Right cardiac atrium (tissue), 5 donors: ENCODE measurements at regions not wholly inside any gene's neighbourhood (a gene's known extent, or its start where the extent isn't known, plus 50 kb on each side); places are given as distances from the start of the nearest gene placed in this dataset.
"Not testable (repeated sequence)": the region's sequence is repeated elsewhere in the genome, so short reads cannot be mapped to it uniquely, and the experiment has no call there.

Source experiments
- ATAC-seq, 2 donors: fragments of 200-7000 bp; cut with Tn5 transposase; one replicate each; pipeline versions ENCODE4 v1.8.0 to v1.9.1; 2020; ENCODE audit warnings: moderate library complexity in 2 of 2, mild to moderate bottlenecking in 1 of 2
- DNase-seq, 3 donors: peaks; one replicate each; pipeline ENCODE4 v3.0.0-alpha.2; 2020
- H3K27ac ChIP-seq: one replicate; pipeline ENCODE4 v1.5.1; 2013; ENCODE audit warnings: mild to moderate bottlenecking, low read length, control low read depth, moderate library complexity
- H3K27me3 ChIP-seq: one replicate; pipeline ENCODE4 v1.6.1; 2013; ENCODE audit not compliant: control insufficient read depth, insufficient read depth
- H3K4me1 ChIP-seq: one replicate; pipeline ENCODE4 v1.6.1; 2013; ENCODE audit warnings: low read length; ENCODE audit not compliant: control insufficient read depth, insufficient read depth
- H3K4me3 ChIP-seq: one replicate; pipeline ENCODE4 v1.5.1; 2013; ENCODE audit warnings: low read length, control low read depth
- H3K9me3 ChIP-seq: one replicate; pipeline ENCODE4 v1.6.1; 2013; ENCODE audit warnings: low read length; ENCODE audit not compliant: control insufficient read depth
- WGBS: extraction: QIAGEN DNeasy Blood & Tissue Kit; methylation state at CpG from one replicate; pipeline ENCODE4 v1.1.7; 2013; 5-methylcytosine and 5-hydroxymethylcytosine counted together
- intact Hi-C, 4 donors: fragments of 100-400 bp; cut with DNase I; formaldehyde crosslinking; loops; one replicate each; pipeline versions ENCODE4 v1.11.0 to v1.14.0; 2022 to 2023
- donor health status: healthy with polysubstance abuse.
- donor health status: DM: no; HTN: yes; CAD: no.
- donor health status: DM: no; HTN: no; CAD: no.
- donor health status: DM: no; HTN: yes; CAD: no; lungs with severe emphysema.
- donor health status: DM: yes; HTN: yes; CAD: no.

DNA sequence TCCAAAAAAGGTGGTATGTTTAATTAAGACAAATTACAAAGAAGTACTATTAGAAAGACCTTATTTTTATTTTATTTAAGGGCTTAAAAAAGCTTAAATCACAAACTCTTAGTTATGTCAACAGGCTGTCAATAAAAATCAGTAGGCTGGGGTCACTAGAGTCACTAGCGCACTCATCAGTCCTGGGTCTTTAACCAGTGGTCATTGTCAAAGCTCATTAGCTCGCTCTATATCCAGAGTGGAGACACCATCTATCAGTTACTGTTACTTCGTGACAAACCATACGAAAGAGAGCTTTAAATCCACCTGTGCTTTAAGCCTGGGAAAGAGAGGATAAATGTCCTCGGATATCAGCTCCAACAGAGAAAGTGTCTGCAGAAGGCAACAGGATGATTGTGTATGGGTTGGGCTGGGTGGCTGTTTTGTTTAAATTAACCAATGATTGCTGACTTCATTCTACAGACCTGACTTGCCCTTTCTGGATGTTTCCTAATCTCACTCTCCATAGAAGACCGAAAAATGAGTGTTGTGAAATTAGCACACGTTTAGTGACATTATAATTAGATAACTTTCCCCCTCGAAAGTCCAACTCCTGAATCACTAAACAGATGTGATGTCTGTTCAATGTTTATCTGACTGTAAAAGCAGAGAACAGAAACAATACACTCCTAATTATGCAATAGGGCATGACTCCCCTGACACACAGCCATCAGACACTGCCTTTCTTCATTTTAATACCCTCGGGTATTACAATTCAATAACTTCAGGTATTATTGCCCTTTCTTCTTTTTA is 123.6 kb upstream of the TNPO1 start:
- no peak for ATAC-seq
- WGBS: 67% methylated on average over 9 of the region's 9 CpGs
- H3K27ac ChIP-seq: no peak overlapping the region

DNA sequence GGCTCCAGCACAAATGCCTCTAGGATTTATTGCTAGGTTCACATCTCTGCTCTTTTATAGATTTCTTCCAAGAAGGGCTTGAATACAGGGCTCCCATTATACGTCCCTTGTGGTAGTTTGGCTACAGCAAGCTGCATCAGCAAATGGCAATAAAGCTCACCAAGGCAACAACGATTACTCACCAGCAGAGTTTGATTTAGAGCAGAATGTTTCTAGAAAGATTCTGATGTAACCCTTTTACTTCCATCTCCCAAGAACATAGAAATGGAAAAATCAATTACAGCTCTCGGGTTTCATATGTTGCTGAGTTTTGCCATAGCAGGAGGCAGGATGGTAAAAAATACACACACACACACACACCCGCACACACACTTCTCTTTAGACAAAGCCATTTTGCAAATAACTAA is 124.2 kb upstream of the TNPO1 start:
- WGBS: 75% methylated on average over 4 of the region's 4 CpGs
- Histone ChIP-seq H3K27me3 (no peaks in the 10 kb centered on the region), H3K4me3 (no peak overlapping the region), H3K9me3 (no peaks in the 10 kb centered on the region), H3K27ac (no peak overlapping the region), H3K4me1 (no peaks in the 10 kb centered on the region)
- ATAC-seq (no peak), DNase-seq (no peak)
- intact Hi-C loops: no loop called here

More for the DNA sequence above, 123.6 kb upstream of the TNPO1 start:
- no peaks in the 10 kb centered on the region for H3K27me3 ChIP-seq
- H3K4me1 ChIP-seq: no peaks in the 10 kb centered on the region
- no peaks in the 10 kb centered on the region for H3K9me3 ChIP-seq
- intact Hi-C loops: no loop called here
- H3K4me3 ChIP-seq: no peak overlapping the region
- DNase-seq: no peak

DNA sequence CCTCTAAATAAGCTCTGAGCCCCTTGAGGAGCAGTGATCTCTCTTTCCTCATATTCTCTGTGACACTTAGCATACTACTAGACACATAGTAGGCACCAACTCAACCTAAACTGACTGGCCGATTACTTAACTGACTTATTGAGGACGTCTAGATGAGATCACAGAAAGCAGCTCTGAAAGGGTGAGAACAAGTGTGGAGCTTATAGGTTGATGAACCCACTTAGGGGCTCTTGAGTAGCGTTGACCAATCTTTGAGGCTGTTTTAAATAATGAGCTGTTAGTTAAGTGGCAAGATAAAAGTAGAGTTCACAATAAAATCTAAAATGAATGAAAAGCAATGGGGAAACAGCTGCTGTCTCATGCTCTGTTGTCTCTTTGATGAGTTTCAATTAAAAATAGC is 124.7 kb upstream of the TNPO1 start:
- ATAC-seq: no peak
- WGBS: 60% methylated on average over 3 of the region's 3 CpGs

DNA sequence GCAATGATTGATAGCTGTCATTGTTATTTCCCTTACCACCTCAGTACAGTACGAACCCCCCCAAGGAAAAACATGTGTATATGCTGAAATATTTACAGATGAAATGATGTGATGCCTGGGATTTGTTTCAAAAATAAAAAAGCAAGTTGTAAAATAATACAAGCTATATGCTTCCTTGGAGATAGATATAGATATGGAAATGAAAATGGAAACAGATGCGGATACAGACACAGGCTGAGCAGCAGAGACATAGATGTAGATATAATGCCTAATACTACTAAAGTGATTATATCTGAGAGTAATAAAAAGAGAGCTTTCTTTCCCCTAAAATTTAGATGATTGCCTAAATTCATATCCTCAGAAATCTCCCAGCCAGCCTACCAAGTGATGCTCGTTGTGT is 127.5 kb upstream of the TNPO1 start:
- H3K4me1 ChIP-seq: no peaks in the 10 kb centered on the region
- H3K4me3 ChIP-seq: no peak overlapping the region
- DNase-seq (no peak), ATAC-seq (no peak)
- WGBS: 96% methylated on average over 3 of the region's 3 CpGs
- H3K27ac ChIP-seq: no peak overlapping the region
- intact Hi-C loops: no loop called here
- H3K9me3 ChIP-seq: no peaks in the 10 kb centered on the region
- H3K27me3 ChIP-seq: no peaks in the 10 kb centered on the region

More for the DNA sequence above, 124.7 kb upstream of the TNPO1 start:
- Histone ChIP-seq H3K4me1 (no peaks in the 10 kb centered on the region), H3K27me3 (no peaks in the 10 kb centered on the region), H3K27ac (no peak overlapping the region), H3K9me3 (no peaks in the 10 kb centered on the region), H3K4me3 (no peak overlapping the region)
- intact Hi-C loops: no loop called here
- no peak for DNase-seq

DNA sequence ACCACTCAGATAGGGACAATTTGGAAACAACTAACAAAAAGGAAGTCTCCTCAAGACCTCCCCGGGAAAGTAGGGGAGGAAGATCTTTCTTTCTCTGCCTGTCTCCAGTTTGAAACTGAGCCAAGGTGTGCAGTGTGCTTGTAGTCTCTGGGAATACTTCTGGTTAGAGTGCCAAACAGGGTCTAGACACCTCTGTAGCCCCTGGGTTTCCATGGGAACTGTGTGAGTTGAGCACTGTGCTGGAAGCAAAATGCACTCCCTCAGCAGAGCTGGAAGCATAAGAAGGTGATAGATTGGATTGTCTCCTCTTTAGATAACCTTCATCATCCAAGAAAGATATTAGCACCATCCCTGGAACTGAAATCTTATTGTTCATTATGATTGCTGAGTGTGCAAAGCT is 129.2 kb upstream of the TNPO1 start:
- intact Hi-C loops: no loop called here
- Histone ChIP-seq H3K27ac (no peak overlapping the region), H3K9me3 (no peaks in the 10 kb centered on the region), H3K27me3 (no peaks in the 10 kb centered on the region), H3K4me3 (no peak overlapping the region), H3K4me1 (no peaks in the 10 kb centered on the region)
- ATAC-seq (no peak), DNase-seq (no peak)
- 40% methylated on average over 1 of the region's 1 CpG for WGBS

DNA sequence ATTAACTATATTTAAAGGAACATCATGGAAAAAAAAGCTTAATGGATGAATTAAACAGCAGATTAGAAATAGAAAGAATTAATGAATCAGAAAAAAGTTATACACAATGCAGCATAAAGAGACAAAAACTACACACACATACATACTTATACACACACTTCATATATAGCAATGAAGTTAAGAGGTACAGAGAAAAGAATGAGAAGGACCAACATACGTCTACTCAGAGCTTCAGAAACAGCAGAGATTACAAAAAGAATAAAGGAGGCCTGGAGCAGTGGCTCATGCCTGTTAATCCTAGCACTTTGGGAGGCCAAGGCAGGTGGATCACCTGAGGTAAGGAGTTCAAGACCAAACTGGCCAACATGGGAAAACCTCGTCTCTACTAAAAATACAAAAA is 133.9 kb upstream of the TNPO1 start:
- H3K27me3 ChIP-seq: no peaks in the 10 kb centered on the region
- DNase-seq (no peak), ATAC-seq (no peak)
- H3K4me1 ChIP-seq: no peaks in the 10 kb centered on the region
- H3K9me3 ChIP-seq: no peaks in the 10 kb centered on the region
- intact Hi-C loops: no loop called here
- H3K27ac ChIP-seq: no peak overlapping the region
- WGBS: 85% methylated on average over 2 of the region's 2 CpGs
- H3K4me3 ChIP-seq: no peak overlapping the region

DNA sequence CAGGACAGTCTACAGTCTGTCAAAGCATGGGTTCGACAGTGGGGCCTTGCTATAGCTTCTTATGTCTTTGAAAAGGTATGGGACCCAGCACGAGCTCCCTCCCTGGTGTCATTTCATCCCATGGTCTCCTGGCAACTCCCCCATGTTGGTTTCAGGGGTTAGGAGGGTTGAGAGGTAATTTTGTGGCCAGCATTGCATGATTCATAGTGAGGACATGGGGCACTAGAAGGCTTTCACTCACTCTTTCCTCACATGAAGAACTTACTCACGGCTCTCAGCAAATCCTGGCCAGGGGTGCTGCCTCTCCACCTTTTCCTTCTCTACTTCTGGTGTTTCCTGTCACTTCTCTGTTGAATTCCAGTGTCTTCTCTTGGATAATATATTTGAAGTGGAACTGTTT is 134.7 kb upstream of the TNPO1 start:
- Histone ChIP-seq H3K4me3 (no peak overlapping the region), H3K4me1 (no peaks in the 10 kb centered on the region), H3K9me3 (no peaks in the 10 kb centered on the region), H3K27me3 (no peaks in the 10 kb centered on the region), H3K27ac (no peak overlapping the region)
- DNase-seq (no peak), ATAC-seq (no peak)
- intact Hi-C loops: no loop called here
- WGBS: 83% methylated on average over 3 of the region's 3 CpGs

DNA sequence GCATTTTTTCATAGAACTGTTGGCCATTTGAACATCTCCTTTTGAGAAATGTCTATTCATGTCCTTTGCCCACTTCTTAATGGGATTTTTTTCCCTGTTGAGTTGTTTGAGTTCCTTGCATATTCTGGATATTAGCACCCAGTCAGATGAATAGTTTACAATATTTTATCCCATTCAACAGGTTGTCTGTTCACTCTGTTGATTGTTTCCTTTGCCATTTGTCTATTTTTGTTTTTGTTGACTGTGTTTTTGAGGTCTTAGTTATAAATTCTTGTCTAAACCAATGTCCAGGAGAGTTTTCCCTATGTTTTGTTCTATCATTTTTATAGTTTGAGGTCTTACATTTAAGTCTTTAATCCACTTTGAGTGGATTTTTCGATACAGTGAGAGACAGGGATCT is 139.0 kb upstream of the TNPO1 start:
- ATAC-seq: no peak
- WGBS: 73% methylated on average over 1 of the region's 1 CpG
- Histone ChIP-seq H3K4me1 (no peaks in the 10 kb centered on the region), H3K4me3 (no peak overlapping the region), H3K9me3 (no peaks in the 10 kb centered on the region), H3K27me3 (no peaks in the 10 kb centered on the region), H3K27ac (no peak overlapping the region)
- no peak for DNase-seq
- intact Hi-C loops: no loop called here

DNA sequence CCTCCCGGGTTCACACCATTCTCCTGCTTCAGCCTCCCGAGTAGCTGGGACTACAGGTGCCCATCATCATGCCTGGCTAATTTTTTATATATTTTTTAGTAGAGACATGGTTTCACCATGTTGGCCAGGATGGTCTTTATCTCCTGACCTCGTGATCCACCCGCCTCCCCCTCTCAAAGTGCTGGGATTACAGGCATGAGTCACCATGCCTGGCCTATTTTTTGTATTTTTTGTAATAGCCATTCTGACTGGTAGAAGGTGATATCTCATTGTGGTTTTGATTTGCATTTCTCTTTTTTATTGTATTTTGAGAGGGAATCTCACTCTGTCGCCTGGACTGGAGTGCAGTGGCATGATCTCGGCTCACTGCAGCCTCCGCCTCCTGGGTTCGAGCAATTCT is 139.6 kb upstream of the TNPO1 start:
- H3K4me1 ChIP-seq, intact Hi-C loops, DNase-seq, H3K27ac ChIP-seq, H3K4me3 ChIP-seq, ATAC-seq, H3K9me3 ChIP-seq, H3K27me3 ChIP-seq: not testable (repeated sequence)
- WGBS: 88% methylated on average over 8 of the region's 8 CpGs

DNA sequence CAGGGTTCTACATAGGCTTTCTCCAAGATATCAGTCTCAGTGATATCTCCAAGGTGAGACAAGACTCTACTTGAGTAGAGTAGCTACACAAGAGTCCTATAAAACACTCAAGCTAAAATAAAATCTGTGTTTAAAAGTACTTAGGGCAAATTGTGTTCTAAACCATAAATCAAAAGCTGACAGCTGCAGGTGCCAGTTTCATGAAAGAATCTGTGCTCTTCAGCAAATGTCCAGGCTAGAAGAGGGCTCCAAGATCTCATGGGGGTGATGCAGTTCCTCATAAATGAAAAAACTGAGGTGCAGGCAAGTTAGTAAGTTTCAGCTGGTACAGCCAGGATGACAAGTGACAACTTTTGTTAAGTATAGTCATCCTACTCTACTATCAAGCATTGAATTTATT is 142.8 kb upstream of the TNPO1 start:
- Histone ChIP-seq H3K4me1 (no peaks in the 10 kb centered on the region), H3K9me3 (no peaks in the 10 kb centered on the region), H3K27me3 (no peaks in the 10 kb centered on the region), H3K27ac (no peak overlapping the region), H3K4me3 (no peak overlapping the region)
- ATAC-seq (no peak), DNase-seq (no peak)
- intact Hi-C loops: no loop called here

DNA sequence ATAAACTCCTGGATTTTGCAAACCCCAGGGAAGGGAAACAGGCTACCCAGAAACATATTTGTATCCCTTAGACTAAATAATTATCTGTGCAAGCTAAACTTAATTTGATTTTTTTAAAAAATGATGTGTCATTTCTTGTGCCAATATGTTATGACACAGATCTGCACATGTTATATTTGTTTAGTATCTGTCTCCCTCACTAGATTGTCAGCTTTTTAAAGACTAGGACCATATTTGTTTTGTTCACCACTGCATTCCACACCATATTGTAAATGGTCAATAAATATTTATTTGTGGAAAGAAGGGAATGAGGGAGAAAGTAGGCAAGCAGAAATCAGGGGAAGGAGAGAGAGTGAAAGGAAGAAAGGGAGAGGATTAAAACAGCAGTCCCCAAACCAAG is 143.3 kb upstream of the TNPO1 start:
- ATAC-seq (no peak), DNase-seq (no peak)
- intact Hi-C loops: no loop called here
- Histone ChIP-seq H3K9me3 (no peaks in the 10 kb centered on the region), H3K27me3 (no peaks in the 10 kb centered on the region), H3K4me1 (no peaks in the 10 kb centered on the region), H3K27ac (no peak overlapping the region), H3K4me3 (no peak overlapping the region)

DNA sequence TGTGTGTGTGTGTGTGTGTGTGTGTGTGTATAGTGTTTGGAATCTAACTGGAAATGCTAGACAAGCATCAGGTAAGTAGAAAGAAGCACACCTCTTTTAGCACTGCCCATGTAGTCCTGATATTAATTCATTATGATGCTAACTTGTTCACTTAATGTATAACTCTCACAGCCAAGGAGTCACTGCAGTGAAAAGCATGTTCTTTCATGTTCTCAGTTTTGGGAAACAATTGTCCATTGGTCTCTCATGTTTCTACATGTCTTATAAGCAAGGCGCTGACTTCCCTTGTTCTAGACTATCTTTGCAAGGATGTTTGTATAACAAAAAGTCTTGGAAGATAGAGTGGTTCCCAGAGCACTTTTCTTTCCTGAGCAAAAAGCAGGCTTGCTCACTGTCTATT is 148.8 kb upstream of the TNPO1 start:
- 90% methylated on average over 1 of the region's 1 CpG for WGBS
- Histone ChIP-seq H3K27ac (no peak overlapping the region), H3K4me3 (no peak overlapping the region), H3K4me1 (no peaks in the 10 kb centered on the region), H3K27me3 (no peaks in the 10 kb centered on the region), H3K9me3 (no peaks in the 10 kb centered on the region)
- intact Hi-C loops: no loop called here
- ATAC-seq (no peak), DNase-seq (no peak)
